ENCODE measurements at regions not wholly inside any gene's neighbourhood (a gene's known extent, or its start where the extent isn't known, plus 50 kb on each side); places are given as distances from the start of the nearest gene placed in this dataset.

- TF ChIP-seq CTCF (conservative IDR thresholded peaks at IDR 0.05 in 1 of 2, IDR thresholded peaks at IDR 0.05 in 1 of 2; ENCODE audit: low read depth in 1 of 2, low read length in 2 of 2) (no peak), EZH2 (IDR thresholded peaks at IDR 0.05; ENCODE audit: low read length, missing control alignments) (no peak)
Measured at GRCh38 chr5:60386436-60387050, 313.4 kb downstream of the DEPDC1B start.
